ENCODE measurements at regions not wholly inside any gene's neighbourhood (a gene's known extent, or its start where the extent isn't known, plus 50 kb on each side); places are given as distances from the start of the nearest gene placed in this dataset.
"Not testable (repeated sequence)": the region's sequence is repeated elsewhere in the genome, so short reads cannot be mapped to it uniquely, and the experiment has no call there.

GRCh38 chr1:220412382-220412781 is 115.6 kb upstream of the MARK1 start:
- DNase-seq: not testable (repeated sequence)

GRCh38 chr1:220410611-220411010 is 117.3 kb upstream of the MARK1 start:
- peak; percentile 65 for DNase-seq

GRCh38 chr1:220409771-220410595 is 118.0 kb upstream of the MARK1 start:
- peak; percentile 47 for DNase-seq

- DNase-seq: no peak
These were observed 120.7 kb upstream of the MARK1 start for GRCh38 chr1:220407191-220407590.

GRCh38 chr1:220398238-220398637 is 126.0 kb upstream of the RAB3GAP2 start:
- no peak for DNase-seq

- no peak for DNase-seq
These were observed 119.2 kb upstream of the RAB3GAP2 start for GRCh38 chr1:220391491-220391890.

GRCh38 chr1:220389634-220390033 is 117.4 kb upstream of the RAB3GAP2 start:
- no peak for DNase-seq

GRCh38 chr1:220386494-220387195 is 114.4 kb upstream of the RAB3GAP2 start:
- DNase-seq: no peak

- DNase-seq: no peak
These were observed 112.9 kb upstream of the RAB3GAP2 start for GRCh38 chr1:220385158-220385557.

- DNase-seq: no peak
These were observed 110.7 kb upstream of the RAB3GAP2 start for GRCh38 chr1:220382994-220383393.

- DNase-seq: no peak
These were observed 108.6 kb upstream of the RAB3GAP2 start for GRCh38 chr1:220380885-220381284.

- DNase-seq: no peak
These were observed 106.5 kb upstream of the RAB3GAP2 start for GRCh38 chr1:220378571-220379302.

- DNase-seq: no peak
These were observed 103.5 kb upstream of the RAB3GAP2 start for GRCh38 chr1:220375715-220376114.

- DNase-seq: no peak
These were observed 102.2 kb upstream of the RAB3GAP2 start for GRCh38 chr1:220374449-220374848.

GRCh38 chr1:220372451-220372850 is 100.2 kb upstream of the RAB3GAP2 start:
- DNase-seq: no peak

- DNase-seq: no peak
These were observed 99.1 kb upstream of the RAB3GAP2 start for GRCh38 chr1:220371324-220371723.

GRCh38 chr1:220370041-220370700 is 97.9 kb upstream of the RAB3GAP2 start:
- peak; percentile 87 for DNase-seq

- DNase-seq: peak; percentile 14
These were observed 97.3 kb upstream of the RAB3GAP2 start for GRCh38 chr1:220369511-220369910.

- DNase-seq: peak; percentile 69
These were observed 96.4 kb upstream of the RAB3GAP2 start for GRCh38 chr1:220368352-220369265.

GRCh38 chr1:220367833-220368232 is 95.6 kb upstream of the RAB3GAP2 start:
- no peak for DNase-seq

- DNase-seq: no peak
These were observed 94.0 kb upstream of the RAB3GAP2 start for GRCh38 chr1:220366269-220366668.

Measured in muscle of arm (tissue), 1 donor.